ENCODE measurements at regions not wholly inside any gene's neighbourhood (a gene's known extent, or its start where the extent isn't known, plus 50 kb on each side); places are given as distances from the start of the nearest gene placed in this dataset.

- no peak for DNase-seq
Measured at GRCh38 chr4:111814961-111815360, 330.3 kb upstream of the FAM241A start.

DNA sequence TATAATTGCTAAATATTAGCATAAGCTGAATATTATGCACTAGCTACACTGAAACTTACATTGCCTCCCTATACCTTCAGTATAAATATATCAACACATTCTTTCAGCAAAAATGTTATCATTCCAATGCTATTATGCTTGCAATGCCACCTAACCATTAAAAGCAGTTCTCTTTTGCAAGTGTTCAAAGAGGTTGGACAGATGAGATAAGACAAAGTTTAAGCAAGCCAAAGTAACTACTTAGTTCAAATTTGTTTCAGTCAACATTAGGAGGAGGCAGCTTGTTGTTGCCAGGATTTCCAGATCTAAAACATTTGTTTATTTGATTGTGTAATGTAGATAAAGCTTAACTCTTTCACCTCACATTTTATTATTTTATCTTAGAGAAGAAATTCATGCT is 323.9 kb upstream of the FAM241A start:
- no peak for DNase-seq

- DNase-seq, result no peak
Measured at GRCh38 chr4:111836601-111837000, 308.7 kb upstream of the FAM241A start.

- DNase-seq, result no peak
Measured at GRCh38 chr4:111837761-111838160, 307.5 kb upstream of the FAM241A start.

GRCh38 chr4:111838406-111838930 is 306.8 kb upstream of the FAM241A start:
- DNase-seq, result no peak

DNA sequence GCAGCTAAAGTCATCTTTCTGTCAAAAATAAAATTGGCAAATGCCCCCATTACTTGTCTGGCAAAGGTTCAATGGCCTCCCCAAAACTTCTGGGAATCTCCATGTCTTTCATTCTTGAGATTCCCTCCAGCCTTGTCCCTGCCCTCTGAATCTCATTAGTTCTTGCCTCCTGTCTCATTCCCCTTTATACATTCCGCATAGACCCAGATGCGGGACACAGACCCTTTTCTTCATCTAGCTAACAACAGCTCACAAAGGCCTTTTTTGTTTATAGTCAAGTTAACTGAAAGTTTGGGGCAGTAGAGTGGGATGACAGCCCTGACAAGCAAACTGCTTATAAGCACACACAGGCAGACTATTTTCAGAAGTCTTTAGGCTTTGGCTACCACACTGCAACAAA is 306.1 kb upstream of the FAM241A start:
- no peak for DNase-seq

DNA sequence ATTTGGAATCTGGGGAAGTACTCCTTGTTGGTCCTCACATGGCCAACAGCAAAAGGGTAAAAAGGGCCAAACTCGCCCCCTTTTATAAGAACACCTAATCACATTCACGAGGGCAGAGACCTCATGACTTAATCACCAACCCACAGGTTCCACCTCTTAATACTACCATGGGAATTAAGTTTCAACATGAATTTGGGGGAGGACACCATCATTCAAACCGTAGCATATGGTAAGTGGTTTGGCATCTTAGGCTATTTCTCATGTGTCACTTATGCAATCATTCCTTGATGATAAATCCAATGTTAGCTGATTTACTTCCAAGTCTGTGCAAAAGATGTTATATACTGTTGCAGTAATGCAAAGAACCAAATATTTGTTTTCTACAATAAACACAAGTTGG is 302.9 kb upstream of the FAM241A start:
- no peak for DNase-seq

- no peak for DNase-seq
Measured at GRCh38 chr4:111847296-111848008, 297.8 kb upstream of the FAM241A start.

- DNase-seq, result no peak
Measured at GRCh38 chr4:111849746-111850284, 295.4 kb upstream of the FAM241A start.

DNA sequence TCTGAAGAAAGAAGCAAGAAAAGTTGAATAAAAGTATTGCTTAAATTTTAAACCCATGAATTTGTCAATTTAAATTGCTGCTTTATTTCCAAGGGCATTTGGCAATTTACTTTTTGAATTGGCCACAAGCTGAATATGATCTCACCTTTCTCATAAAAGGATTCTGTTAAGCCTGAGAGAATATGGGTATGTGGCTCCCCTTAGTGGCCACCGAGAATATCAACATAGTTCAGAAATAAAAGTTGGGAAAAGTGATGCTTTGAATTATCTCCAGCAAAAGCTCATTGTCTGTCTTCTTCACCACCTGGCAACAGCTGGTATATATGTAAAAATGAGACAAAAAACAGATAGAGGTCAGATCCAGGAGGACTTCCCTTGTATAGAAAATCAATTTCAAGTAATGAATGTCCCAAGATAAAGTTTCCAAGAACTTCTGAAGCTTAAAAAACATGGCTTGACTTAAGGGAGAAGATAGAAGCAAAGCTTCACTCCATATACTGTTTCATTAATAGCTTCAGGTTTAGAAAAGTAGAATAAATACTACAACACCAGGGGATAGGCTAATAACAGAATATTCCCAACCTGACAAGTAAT is 290.7 kb upstream of the FAM241A start:
- DNase-seq, result peak; percentile 51

- no peak for DNase-seq
Measured at GRCh38 chr4:111855308-111855707, 289.9 kb upstream of the FAM241A start.

- DNase-seq, result no peak
Measured at GRCh38 chr4:111864066-111864465, 281.2 kb upstream of the FAM241A start.

DNA sequence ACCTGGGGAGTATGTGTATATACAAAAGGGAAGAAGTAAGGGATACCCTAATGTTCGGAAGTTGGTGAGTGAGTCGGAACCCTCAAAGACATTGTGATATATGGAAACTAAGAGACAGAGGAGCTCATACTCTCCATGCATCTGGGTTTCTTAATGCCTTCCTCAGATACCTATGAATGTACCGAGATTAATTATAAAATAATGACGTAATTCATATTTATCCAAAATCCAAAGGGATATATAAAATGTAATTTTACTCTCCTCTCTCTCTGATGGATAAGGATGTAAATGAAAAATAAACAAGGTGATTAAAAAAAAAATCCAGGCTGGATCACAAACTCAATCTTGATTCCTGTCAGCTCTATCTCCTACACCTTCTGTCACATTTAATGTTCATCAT is 275.9 kb upstream of the FAM241A start:
- no peak for DNase-seq

DNA sequence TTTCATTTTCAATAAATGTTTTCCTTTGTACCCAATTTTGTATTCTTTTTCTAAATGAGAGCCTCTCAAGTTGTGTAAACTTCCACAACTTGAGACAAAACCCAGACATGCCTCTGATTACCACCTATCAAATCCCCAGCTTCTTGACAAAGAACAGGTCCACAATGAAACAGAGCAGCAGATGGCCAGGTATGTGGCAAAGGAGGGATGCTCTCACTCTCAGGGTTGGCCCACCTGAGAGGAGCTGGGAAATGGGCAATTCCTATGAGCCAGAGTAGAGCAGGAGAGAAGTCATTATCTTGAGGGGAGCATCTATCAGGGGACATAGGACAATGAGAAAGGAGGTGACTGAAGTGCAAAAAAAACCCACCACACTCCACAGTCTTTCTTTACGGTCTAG is 273.5 kb upstream of the FAM241A start:
- no peak for DNase-seq

DNA sequence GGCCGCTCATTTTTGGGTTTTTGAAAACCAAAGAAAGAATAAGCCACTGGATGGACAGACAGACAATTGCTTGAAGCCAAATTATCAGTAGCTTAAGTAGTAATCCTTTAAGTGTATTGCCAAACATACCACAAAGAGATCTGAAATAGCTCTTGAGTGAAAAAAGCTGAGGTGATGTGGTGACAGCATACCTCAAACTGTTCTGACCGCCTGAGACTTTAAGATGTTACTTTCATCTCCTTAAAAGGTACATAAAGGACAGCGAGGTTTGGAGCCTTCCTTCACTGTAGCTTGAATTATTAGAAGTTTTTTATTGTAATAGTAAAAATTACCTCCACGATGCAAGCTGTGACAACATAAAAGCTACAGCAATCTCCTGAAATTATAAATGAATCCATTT is 271.5 kb upstream of the FAM241A start:
- no peak for DNase-seq

DNA sequence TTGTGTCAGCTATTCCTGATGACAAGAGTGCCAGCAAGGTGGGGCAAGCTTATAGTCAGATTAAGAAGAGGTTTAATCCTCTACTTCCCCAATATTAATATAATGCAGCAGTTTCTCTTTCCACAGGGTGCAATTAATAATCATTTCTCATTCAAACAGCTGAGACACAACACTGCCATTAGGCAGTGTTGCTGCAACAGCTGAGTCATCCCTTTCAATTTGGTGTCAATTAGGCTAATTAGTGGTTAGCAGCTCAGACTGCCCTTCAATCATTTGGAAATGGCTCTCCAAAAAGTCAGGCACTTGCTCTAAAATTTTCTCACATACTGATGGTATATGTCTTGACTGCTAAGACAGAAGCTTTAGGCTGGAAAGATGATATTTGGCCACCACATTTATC is 265.7 kb upstream of the FAM241A start:
- DNase-seq, result no peak

- DNase-seq, result no peak
Measured at GRCh38 chr4:111880116-111880515, 265.1 kb upstream of the FAM241A start.

- no peak for DNase-seq
Measured at GRCh38 chr4:111883557-111883999, 261.7 kb upstream of the FAM241A start.

- DNase-seq, result no peak
Measured at GRCh38 chr4:111890412-111890811, 254.8 kb upstream of the FAM241A start.

DNA sequence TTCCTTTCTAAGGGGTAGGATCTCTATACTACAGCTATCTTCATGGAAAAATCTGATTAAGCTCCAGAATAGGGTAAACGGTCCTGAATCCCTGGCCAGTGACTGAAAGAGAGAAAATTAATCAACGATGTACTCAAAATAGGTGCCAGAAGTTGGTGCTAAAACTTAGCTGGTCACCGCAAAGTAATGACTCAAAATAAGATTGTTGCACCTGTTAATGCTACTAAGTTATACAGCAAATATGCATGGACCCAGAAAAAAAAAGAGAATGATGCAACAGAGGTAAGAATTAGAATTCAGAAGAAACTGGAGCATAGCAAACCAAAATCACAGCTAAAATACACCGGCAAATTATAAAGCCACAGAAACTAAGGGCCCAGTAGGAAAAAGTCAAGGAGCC is 239.7 kb upstream of the FAM241A start:
- DNase-seq, result no peak

- DNase-seq, result no peak
Measured at GRCh38 chr4:111919639-111920038, 225.6 kb upstream of the FAM241A start.

- DNase-seq, result no peak
Measured at GRCh38 chr4:111921714-111922113, 223.5 kb upstream of the FAM241A start.

GRCh38 chr4:111923786-111924185 is 221.5 kb upstream of the FAM241A start:
- DNase-seq, result no peak

- DNase-seq, result no peak
Measured at GRCh38 chr4:111924696-111925095, 220.6 kb upstream of the FAM241A start.

Measured in hematopoietic multipotent progenitor cell treated with erythropoietin and hydrocortisone succinate and interleukin-3 and kit ligand, for 6 days (in vitro differentiated cells).